Smooth muscle cell (in vitro differentiated cells): ENCODE measurements at regions not wholly inside any gene's neighbourhood (a gene's known extent, or its start where the extent isn't known, plus 50 kb on each side); places are given as distances from the start of the nearest gene placed in this dataset.

Source experiments
- DNase-seq: peaks from one replicate; lab custom pipeline; 2025; ENCODE audit not compliant: unreplicated experiment; lab: John Stamatoyannopoulos, UW
- H2AFZ ChIP-seq: fragments of 200-600 bp; sonication (generic); 2 replicates; pipeline ENCODE4 v1.6.0; 2016; ENCODE audit warnings: antibody characterized with exemption, low read depth, mild to moderate bottlenecking
- H3F3A ChIP-seq: fragments of 200-600 bp; sonication (generic); 2 replicates; pipeline ENCODE4 v1.6.0; 2017; ENCODE audit warnings: antibody characterized with exemption, low read depth
- H3K27ac ChIP-seq: fragments of 200-600 bp; sonication (generic); 2 replicates; pipeline ENCODE4 v1.5.1; 2016; ENCODE audit warnings: low read depth, mild to moderate bottlenecking
- H3K27me3 ChIP-seq: fragments of 200-600 bp; sonication (generic); 2 replicates; pipeline ENCODE4 v1.6.1; 2016; ENCODE audit warnings: low read depth, mild to moderate bottlenecking
- H3K36me3 ChIP-seq: fragments of 200-600 bp; sonication (generic); 2 replicates; pipeline ENCODE4 v1.5.1; 2016; ENCODE audit warnings: low read depth
- H3K4me1 ChIP-seq: fragments of 200-600 bp; sonication (generic); 2 replicates; pipeline ENCODE4 v1.5.1; 2016; ENCODE audit warnings: low read depth
- H3K4me2 ChIP-seq: fragments of 200-600 bp; sonication (generic); 2 replicates; pipeline ENCODE4 v1.6.0; 2016; ENCODE audit warnings: mild to moderate bottlenecking
- H3K4me3 ChIP-seq: fragments of 200-600 bp; sonication (generic); 2 replicates; pipeline ENCODE4 v1.5.1; 2016; ENCODE audit warnings: mild to moderate bottlenecking
- H3K79me2 ChIP-seq: fragments of 200-600 bp; sonication (generic); 2 replicates; pipeline ENCODE4 v1.6.0; 2016; ENCODE audit warnings: low read depth, mild to moderate bottlenecking
- H3K9ac ChIP-seq: fragments of 200-600 bp; sonication (generic); 2 replicates; pipeline ENCODE4 v1.6.0; 2016; ENCODE audit warnings: low read depth
- H3K9me3 ChIP-seq: fragments of 200-600 bp; sonication (generic); replicated peaks from 2 replicates; pipeline ENCODE4 v1.5.1; 2016; ENCODE audit warnings: low read depth
- H4K20me1 ChIP-seq: fragments of 200-600 bp; sonication (generic); 2 replicates; pipeline ENCODE4 v1.6.0; 2016; ENCODE audit warnings: low read depth
- WGBS: methylation state at CpG from one replicate; pipeline ENCODE4 v1.1.7; 2016; ENCODE audit warnings: low lambda C conversion rate; 5-methylcytosine and 5-hydroxymethylcytosine counted together
- TF ChIP-seq, protein P1 (sequence below): fragments of 200-600 bp; sonication (generic); IDR thresholded peaks from 2 replicates; pipeline ENCODE4 v1.5.1; 2017; ENCODE audit warnings: borderline replicate concordance, mild to moderate bottlenecking, antibody characterized with exemption; ENCODE audit not compliant: insufficient read depth, poor library complexity, severe bottlenecking

GRCh38 chr16:6362321-6362720, 970.3 kb upstream of the RBFOX1 start:
- peaks cover 3% of the 10 kb centered on the region for H3K4me1 ChIP-seq
- H3K79me2 ChIP-seq: no peaks in the 10 kb centered on the region
- H2AFZ ChIP-seq: no peak overlapping the region
- TF ChIP-seq, protein P1, sequence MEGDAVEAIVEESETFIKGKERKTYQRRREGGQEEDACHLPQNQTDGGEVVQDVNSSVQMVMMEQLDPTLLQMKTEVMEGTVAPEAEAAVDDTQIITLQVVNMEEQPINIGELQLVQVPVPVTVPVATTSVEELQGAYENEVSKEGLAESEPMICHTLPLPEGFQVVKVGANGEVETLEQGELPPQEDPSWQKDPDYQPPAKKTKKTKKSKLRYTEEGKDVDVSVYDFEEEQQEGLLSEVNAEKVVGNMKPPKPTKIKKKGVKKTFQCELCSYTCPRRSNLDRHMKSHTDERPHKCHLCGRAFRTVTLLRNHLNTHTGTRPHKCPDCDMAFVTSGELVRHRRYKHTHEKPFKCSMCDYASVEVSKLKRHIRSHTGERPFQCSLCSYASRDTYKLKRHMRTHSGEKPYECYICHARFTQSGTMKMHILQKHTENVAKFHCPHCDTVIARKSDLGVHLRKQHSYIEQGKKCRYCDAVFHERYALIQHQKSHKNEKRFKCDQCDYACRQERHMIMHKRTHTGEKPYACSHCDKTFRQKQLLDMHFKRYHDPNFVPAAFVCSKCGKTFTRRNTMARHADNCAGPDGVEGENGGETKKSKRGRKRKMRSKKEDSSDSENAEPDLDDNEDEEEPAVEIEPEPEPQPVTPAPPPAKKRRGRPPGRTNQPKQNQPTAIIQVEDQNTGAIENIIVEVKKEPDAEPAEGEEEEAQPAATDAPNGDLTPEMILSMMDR: no peak
- no peaks in the 10 kb centered on the region for H3K36me3 ChIP-seq
- no peak overlapping the region for H3K4me2 ChIP-seq
- no peak for DNase-seq
- H4K20me1 ChIP-seq: no peaks in the 10 kb centered on the region
- H3K27ac ChIP-seq: no peak overlapping the region
- WGBS: 84% methylated on average over 5 of the region's 5 CpGs
- H3K9ac ChIP-seq: no peak overlapping the region
- no peaks in the 10 kb centered on the region for H3K27me3 ChIP-seq
- no peaks in the 10 kb centered on the region for H3K9me3 ChIP-seq
- no peak overlapping the region for H3K4me3 ChIP-seq
- H3F3A ChIP-seq: no peaks in the 10 kb centered on the region

DNA sequence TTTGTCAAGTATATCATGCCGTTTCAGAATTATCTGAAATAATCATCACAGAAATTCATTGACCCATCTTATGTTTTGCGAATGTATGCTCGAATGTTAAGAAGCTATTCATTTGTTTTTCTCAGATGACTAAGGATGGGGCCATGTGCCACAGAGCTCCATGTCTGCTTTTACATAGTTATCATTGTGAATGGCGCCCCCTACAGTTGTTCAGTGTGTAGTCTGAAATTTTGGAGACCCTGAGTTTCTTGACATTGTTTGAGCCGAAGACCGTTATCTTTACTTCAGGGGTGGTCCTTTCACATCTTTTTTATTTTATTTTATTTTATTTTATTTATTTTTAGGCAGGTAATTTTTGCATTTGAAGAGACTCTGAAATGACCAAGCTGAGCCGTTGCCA, 972.0 kb upstream of the RBFOX1 start:
- Histone ChIP-seq H3K79me2 (no peaks in the 10 kb centered on the region), H3K27me3 (no peaks in the 10 kb centered on the region), H3K4me2 (no peak overlapping the region), H4K20me1 (no peaks in the 10 kb centered on the region), H3K4me1 (peaks cover 3% of the 10 kb centered on the region), H3K9me3 (no peaks in the 10 kb centered on the region), H3K36me3 (no peaks in the 10 kb centered on the region), H2AFZ (no peak overlapping the region), H3K4me3 (no peak overlapping the region), H3F3A (no peaks in the 10 kb centered on the region), H3K27ac (no peak overlapping the region), H3K9ac (no peak overlapping the region)
- TF ChIP-seq, protein P1: peak; percentile 18
- 91% methylated on average over 7 of the region's 7 CpGs for WGBS
- DNase-seq: no peak

- Histone ChIP-seq H3K79me2 (no peaks in the 10 kb centered on the region), H2AFZ (no peak overlapping the region), H3K4me2 (no peak overlapping the region), H3K36me3 (no peaks in the 10 kb centered on the region), H3K27me3 (no peaks in the 10 kb centered on the region), H3K27ac (no peak overlapping the region), H3F3A (no peaks in the 10 kb centered on the region), H3K9me3 (no peaks in the 10 kb centered on the region), H4K20me1 (no peaks in the 10 kb centered on the region), H3K9ac (no peak overlapping the region), H3K4me3 (no peak overlapping the region), H3K4me1 (peaks cover 13% of the 10 kb centered on the region)
- TF ChIP-seq, protein P1: no peak
- DNase-seq: no peak
- 64% methylated on average over 7 of the region's 7 CpGs for WGBS
These were observed 975.7 kb upstream of the RBFOX1 start for GRCh38 chr16:6356911-6357310.

- no peak overlapping the region for H3K4me2 ChIP-seq
- H3K36me3 ChIP-seq: no peaks in the 10 kb centered on the region
- H3K4me1 ChIP-seq: peaks cover 13% of the 10 kb centered on the region
- TF ChIP-seq, protein P1: no peak
- H3K27me3 ChIP-seq: no peaks in the 10 kb centered on the region
- no peak overlapping the region for H2AFZ ChIP-seq
- H3F3A ChIP-seq: no peaks in the 10 kb centered on the region
- H3K79me2 ChIP-seq: no peaks in the 10 kb centered on the region
- no peak for DNase-seq
- H3K4me3 ChIP-seq: no peak overlapping the region
- no peak overlapping the region for H3K27ac ChIP-seq
- no peaks in the 10 kb centered on the region for H4K20me1 ChIP-seq
- WGBS: 77% methylated on average over 4 of the region's 4 CpGs
- H3K9me3 ChIP-seq: no peaks in the 10 kb centered on the region
- H3K9ac ChIP-seq: no peak overlapping the region
These were observed 982.9 kb upstream of the RBFOX1 start for GRCh38 chr16:6349725-6350124.
